ENCODE measurements at regions not wholly inside any gene's neighbourhood (a gene's known extent, or its start where the extent isn't known, plus 50 kb on each side); places are given as distances from the start of the nearest gene placed in this dataset.

- TF ChIP-seq CTCF (IDR thresholded peaks at IDR 0.05) (no peak), POLR2A (IDR thresholded peaks at IDR 0.05) (no peak)
Measured at GRCh38 chr2:180061546-180061945, 54.4 kb upstream of the CWC22 start.
